ENCODE measurements at regions not wholly inside any gene's neighbourhood (a gene's known extent, or its start where the extent isn't known, plus 50 kb on each side); places are given as distances from the start of the nearest gene placed in this dataset.

DNA sequence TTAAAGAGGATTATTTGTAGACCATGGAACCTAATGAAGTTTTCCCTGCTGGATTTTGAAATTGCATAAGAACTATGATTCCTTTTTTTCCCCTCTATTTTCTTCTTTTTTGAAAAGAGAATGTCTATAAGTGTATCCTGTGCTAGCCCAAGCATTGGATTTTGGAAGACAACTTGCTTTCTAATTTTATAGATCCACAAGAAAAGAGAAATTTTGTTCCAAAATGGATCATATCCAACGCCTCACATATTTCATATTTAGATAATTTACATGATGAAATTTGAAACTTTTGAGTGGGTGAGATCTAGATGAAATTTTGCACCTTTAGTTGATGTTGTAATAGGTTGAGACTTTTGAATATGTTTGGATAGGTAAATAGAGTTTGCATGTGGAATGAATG lies 978.7 kb downstream of the MRPL39 start:
- TF ChIP-seq TEAD4 (IDR thresholded peaks at IDR 0.05), result no peak
- TF ChIP-seq YY1 (IDR thresholded peaks at IDR 0.05; ENCODE audit: low read depth), result no peak
- TF ChIP-seq EGR1 (IDR thresholded peaks at IDR 0.05), result no peak
- TF ChIP-seq, protein P1, sequence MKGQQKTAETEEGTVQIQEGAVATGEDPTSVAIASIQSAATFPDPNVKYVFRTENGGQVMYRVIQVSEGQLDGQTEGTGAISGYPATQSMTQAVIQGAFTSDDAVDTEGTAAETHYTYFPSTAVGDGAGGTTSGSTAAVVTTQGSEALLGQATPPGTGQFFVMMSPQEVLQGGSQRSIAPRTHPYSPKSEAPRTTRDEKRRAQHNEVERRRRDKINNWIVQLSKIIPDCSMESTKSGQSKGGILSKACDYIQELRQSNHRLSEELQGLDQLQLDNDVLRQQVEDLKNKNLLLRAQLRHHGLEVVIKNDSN (IDR thresholded peaks at IDR 0.05), result no peak
- TF ChIP-seq RAD21 (IDR thresholded peaks at IDR 0.05; ENCODE audit: low read depth), result no peak
- no peak for TF ChIP-seq TAF1 (IDR thresholded peaks at IDR 0.05; ENCODE audit: low read depth)
- TF ChIP-seq, protein P2, sequence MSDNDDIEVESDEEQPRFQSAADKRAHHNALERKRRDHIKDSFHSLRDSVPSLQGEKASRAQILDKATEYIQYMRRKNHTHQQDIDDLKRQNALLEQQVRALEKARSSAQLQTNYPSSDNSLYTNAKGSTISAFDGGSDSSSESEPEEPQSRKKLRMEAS (IDR thresholded peaks at IDR 0.05), result no peak
- no peak for TF ChIP-seq FOXM1 (IDR thresholded peaks at IDR 0.05; ENCODE audit: borderline replicate concordance, low read depth)
